HEK293 (cell line): ENCODE measurements at regions not wholly inside any gene's neighbourhood (a gene's known extent, or its start where the extent isn't known, plus 50 kb on each side); places are given as distances from the start of the nearest gene placed in this dataset.

Experiments used
- GFI1B ChIP-seq: fragments of 450-650 bp; formaldehyde crosslinking; IDR thresholded peaks from 2 replicates; pipeline ENCODE4 v1.5.1; 2016; ENCODE audit warnings: missing biosample characterization, missing genetic modification characterization
- HOXA7 ChIP-seq: sonication (generic); formaldehyde crosslinking; IDR thresholded peaks from 2 replicates; pipeline ENCODE4 v1.8.1; 2022; ENCODE audit warnings: missing genetic modification reagents, borderline replicate concordance
- KLF1 ChIP-seq: fragments of 450-650 bp; formaldehyde crosslinking; IDR thresholded peaks from 2 replicates; pipeline ENCODE4 v1.5.1; 2016; ENCODE audit warnings: missing biosample characterization, missing genetic modification characterization
- PBX3 ChIP-seq: sonication (generic); formaldehyde crosslinking; IDR thresholded peaks from 2 replicates; pipeline ENCODE4 v1.8.1; 2022; ENCODE audit warnings: mild to moderate bottlenecking, moderate library complexity, missing genetic modification reagents
- TCF7L2 ChIP-seq: IDR thresholded peaks from 2 replicates; pipeline ENCODE4 v1.6.1; 2011; ENCODE audit warnings: low read depth, mild to moderate bottlenecking, inconsistent platforms, low read length, moderate library complexity, borderline replicate concordance
- ZBTB7A ChIP-seq: fragments of 450-650 bp; formaldehyde crosslinking; IDR thresholded peaks from 2 replicates; pipeline ENCODE4 v1.5.1; 2016; ENCODE audit warnings: low read depth, missing biosample characterization, missing genetic modification characterization
- ZNF274 ChIP-seq, 2 experiments: fragments of 200-500 bp in 1 of 2; fragments of 450-650 bp in 1 of 2; sonication (Bioruptor generic) in 1 of 2; formaldehyde crosslinking in 1 of 2; IDR thresholded peaks; 2 replicates each; pipeline versions ENCODE4 v1.5.1 to v1.6.1; 2014 to 2016; ENCODE audit warnings: borderline replicate concordance in 1 of 2, inconsistent platforms in 1 of 2, low read length in 1 of 2, missing biosample characterization in 1 of 2, missing genetic modification characterization in 1 of 2
- ZNF354C ChIP-seq: fragments of 450-650 bp; formaldehyde crosslinking; IDR thresholded peaks from 2 replicates; pipeline ENCODE4 v1.5.1; 2016; ENCODE audit warnings: missing biosample characterization, missing genetic modification characterization, low read depth, borderline replicate concordance
- ZNF416 ChIP-seq: fragments of 450-650 bp; formaldehyde crosslinking; IDR thresholded peaks from 2 replicates; pipeline ENCODE4 v1.5.1; 2016; ENCODE audit warnings: missing biosample characterization, missing genetic modification characterization
- ZNF560 ChIP-seq: fragments of 450-650 bp; formaldehyde crosslinking; IDR thresholded peaks from 2 replicates; pipeline ENCODE4 v1.5.1; 2017; ENCODE audit warnings: missing biosample characterization, missing genetic modification characterization, borderline replicate concordance
- ZNF701 ChIP-seq: fragments of 450-650 bp; formaldehyde crosslinking; IDR thresholded peaks from 2 replicates; pipeline ENCODE4 v1.5.1; 2016; ENCODE audit warnings: missing biosample characterization, missing genetic modification characterization
- ZNF704 ChIP-seq: fragments of 450-650 bp; formaldehyde crosslinking; IDR thresholded peaks from 2 replicates; pipeline ENCODE4 v1.5.1; 2016; ENCODE audit warnings: missing biosample characterization, missing genetic modification characterization
- TF ChIP-seq, protein P1 (sequence below): fragments of 450-650 bp; formaldehyde crosslinking; IDR thresholded peaks from 2 replicates; pipeline ENCODE4 v1.5.1; 2016; ENCODE audit warnings: missing biosample characterization, missing genetic modification characterization
- TF ChIP-seq, protein P2 (sequence below): fragments of 450-650 bp; formaldehyde crosslinking; IDR thresholded peaks from 2 replicates; pipeline ENCODE4 v1.5.1; 2016; ENCODE audit warnings: missing biosample characterization, missing genetic modification characterization

DNA sequence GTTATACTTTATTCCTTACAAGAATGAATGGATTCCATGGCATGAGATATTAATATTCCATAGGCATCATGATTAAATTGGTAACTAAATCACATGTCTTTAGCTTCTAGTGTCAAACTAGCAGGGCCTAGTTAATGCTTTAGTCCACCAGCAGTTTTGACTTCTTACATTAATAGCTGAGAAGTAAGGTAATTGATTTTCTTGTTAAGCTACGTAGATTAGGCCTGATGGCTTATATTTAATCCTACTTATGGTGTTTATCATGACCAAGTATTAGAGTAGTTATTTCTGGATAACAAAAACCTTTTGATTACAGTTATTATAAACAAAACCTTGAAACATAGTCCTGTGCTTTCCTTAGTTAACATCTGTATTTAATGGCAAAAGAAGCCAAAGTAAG lies 184.5 kb downstream of the TANC2 start:
- TF ChIP-seq KLF1 (no peak), PBX3 (CRISPR knock-in tag) (no peak), HOXA7 (CRISPR knock-in tag) (no peak), ZNF704 (tag by site-specific recombination) (no peak), ZNF560 (no peak), ZBTB7A (tag by site-specific recombination) (no peak), ZNF274 (IDR thresholded peaks at IDR 0.05; ENCODE audit: low read length) (no peak), ZNF274 (tag by site-specific recombination; IDR thresholded peaks at IDR 0.05; ENCODE audit: borderline replicate concordance) (no peak), ZNF354C (no peak), ZNF416 (tag by site-specific recombination) (no peak), ZNF701 (tag by site-specific recombination) (no peak), GFI1B (tag by site-specific recombination) (no peak), TCF7L2 (no peak)
- TF ChIP-seq, protein P1, sequence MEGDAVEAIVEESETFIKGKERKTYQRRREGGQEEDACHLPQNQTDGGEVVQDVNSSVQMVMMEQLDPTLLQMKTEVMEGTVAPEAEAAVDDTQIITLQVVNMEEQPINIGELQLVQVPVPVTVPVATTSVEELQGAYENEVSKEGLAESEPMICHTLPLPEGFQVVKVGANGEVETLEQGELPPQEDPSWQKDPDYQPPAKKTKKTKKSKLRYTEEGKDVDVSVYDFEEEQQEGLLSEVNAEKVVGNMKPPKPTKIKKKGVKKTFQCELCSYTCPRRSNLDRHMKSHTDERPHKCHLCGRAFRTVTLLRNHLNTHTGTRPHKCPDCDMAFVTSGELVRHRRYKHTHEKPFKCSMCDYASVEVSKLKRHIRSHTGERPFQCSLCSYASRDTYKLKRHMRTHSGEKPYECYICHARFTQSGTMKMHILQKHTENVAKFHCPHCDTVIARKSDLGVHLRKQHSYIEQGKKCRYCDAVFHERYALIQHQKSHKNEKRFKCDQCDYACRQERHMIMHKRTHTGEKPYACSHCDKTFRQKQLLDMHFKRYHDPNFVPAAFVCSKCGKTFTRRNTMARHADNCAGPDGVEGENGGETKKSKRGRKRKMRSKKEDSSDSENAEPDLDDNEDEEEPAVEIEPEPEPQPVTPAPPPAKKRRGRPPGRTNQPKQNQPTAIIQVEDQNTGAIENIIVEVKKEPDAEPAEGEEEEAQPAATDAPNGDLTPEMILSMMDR (tag by site-specific recombination), result no peak
- TF ChIP-seq, protein P2, sequence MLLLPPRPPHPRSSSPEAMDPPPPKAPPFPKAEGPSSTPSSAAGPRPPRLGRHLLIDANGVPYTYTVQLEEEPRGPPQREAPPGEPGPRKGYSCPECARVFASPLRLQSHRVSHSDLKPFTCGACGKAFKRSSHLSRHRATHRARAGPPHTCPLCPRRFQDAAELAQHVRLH (tag by site-specific recombination), result no peak
